ENCODE measurements at regions not wholly inside any gene's neighbourhood (a gene's known extent, or its start where the extent isn't known, plus 50 kb on each side); places are given as distances from the start of the nearest gene placed in this dataset.

DNA sequence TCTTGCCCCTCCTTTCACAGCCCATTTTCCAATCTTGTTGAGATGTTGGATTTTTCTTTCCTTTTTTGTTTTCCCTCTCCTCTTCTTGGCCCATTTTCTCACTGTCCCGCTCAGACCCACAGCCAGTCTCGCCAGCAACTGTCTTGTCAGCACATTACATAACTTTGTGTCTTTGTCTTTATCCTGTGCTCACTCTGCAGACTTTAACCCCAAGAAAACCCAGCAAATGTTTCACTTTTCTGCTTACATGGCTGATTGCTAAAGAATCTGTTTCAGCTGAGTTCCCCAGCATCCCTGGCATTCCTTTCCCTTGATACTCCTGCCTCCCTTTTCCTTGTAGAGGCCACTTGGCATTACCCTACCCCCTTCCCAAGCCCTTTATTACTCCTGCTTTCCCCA lies 74.6 kb downstream of the ZNF648 start:
- RAD21 ChIA-PET (ENCODE audit: low non-redundant PET in 1 of 2, low total read pairs in 2 of 2, uncharacterized antibody in 2 of 2, unreplicated experiment in 2 of 2) = no interaction called here
- no peak for ATAC-seq

More for the DNA sequence above, 74.6 kb downstream of the ZNF648 start:
- Histone ChIP-seq H3K36me3 (ENCODE audit: control insufficient read depth in 1 of 2, insufficient read depth in 2 of 2, low read length in 2 of 2) (no peaks in the 10 kb centered on the region), H3K79me2 (ENCODE audit: insufficient read depth, low read length) (no peaks in the 10 kb centered on the region), H3K4me2 (ENCODE audit: low read length) (no peak overlapping the region), H4K20me1 (ENCODE audit: insufficient read depth) (no peaks in the 10 kb centered on the region), H3K9ac (ENCODE audit: low read length) (no peak overlapping the region), H3K27ac (ENCODE audit: low read depth, low read length) (no peak overlapping the region), H3K4me1 (ENCODE audit: control insufficient read depth in 1 of 2, insufficient read depth in 2 of 2, low read length in 2 of 2) (no peaks in the 10 kb centered on the region), H3K27me3 (ENCODE audit: insufficient read depth, low read length) (peaks cover 59% of the 10 kb centered on the region), H3K9me2 (ENCODE audit: insufficient read depth) (no peaks in the 10 kb centered on the region), H3K9me3 (ENCODE audit: control insufficient read depth in 1 of 2, insufficient read depth in 1 of 2, low read depth in 1 of 2, low read length in 2 of 2) (no peaks in the 10 kb centered on the region), H2AFZ (ENCODE audit: low read depth, low read length, poor library complexity, severe bottlenecking) (no peak overlapping the region), H3K4me3 (replicated peaks in 1 of 2; ENCODE audit: low read depth in 1 of 2, low read length in 2 of 2) (no peak overlapping the region)
- no TSS peak for BruUV-seq (replicated peaks)
- TF ChIP-seq TCF7L2 (IDR thresholded peaks at IDR 0.05; ENCODE audit: borderline replicate concordance, extremely low read depth, insufficient read depth, insufficient read length) (no peak), SP1 (IDR thresholded peaks at IDR 0.05; ENCODE audit: low read depth) (no peak), SRF (IDR thresholded peaks at IDR 0.05; ENCODE audit: low read depth) (no peak), YY1 (IDR thresholded peaks at IDR 0.05; ENCODE audit: extremely low read depth, insufficient replicate concordance, low read depth, low read length) (no peak), EGR1 (IDR thresholded peaks at IDR 0.05; ENCODE audit: low read depth) (no peak), CBX3 (IDR thresholded peaks at IDR 0.05; ENCODE audit: low read depth) (no peak), ELF1 (IDR thresholded peaks at IDR 0.05; ENCODE audit: borderline replicate concordance, low read depth) (no peak), JUND (IDR thresholded peaks at IDR 0.05) (no peak), EZH2phosphoT487 (IDR thresholded peaks at IDR 0.05; ENCODE audit: borderline replicate concordance) (no peak), POLR2A (IDR thresholded peaks at IDR 0.05; ENCODE audit: borderline replicate concordance, extremely low read depth, insufficient read depth, insufficient read length) (no peak), ZNF274 (IDR thresholded peaks at IDR 0.05; ENCODE audit: low read depth, low read length) (no peak), SIN3A (IDR thresholded peaks at IDR 0.05; ENCODE audit: low read depth) (no peak)
- TF ChIP-seq, protein P1, sequence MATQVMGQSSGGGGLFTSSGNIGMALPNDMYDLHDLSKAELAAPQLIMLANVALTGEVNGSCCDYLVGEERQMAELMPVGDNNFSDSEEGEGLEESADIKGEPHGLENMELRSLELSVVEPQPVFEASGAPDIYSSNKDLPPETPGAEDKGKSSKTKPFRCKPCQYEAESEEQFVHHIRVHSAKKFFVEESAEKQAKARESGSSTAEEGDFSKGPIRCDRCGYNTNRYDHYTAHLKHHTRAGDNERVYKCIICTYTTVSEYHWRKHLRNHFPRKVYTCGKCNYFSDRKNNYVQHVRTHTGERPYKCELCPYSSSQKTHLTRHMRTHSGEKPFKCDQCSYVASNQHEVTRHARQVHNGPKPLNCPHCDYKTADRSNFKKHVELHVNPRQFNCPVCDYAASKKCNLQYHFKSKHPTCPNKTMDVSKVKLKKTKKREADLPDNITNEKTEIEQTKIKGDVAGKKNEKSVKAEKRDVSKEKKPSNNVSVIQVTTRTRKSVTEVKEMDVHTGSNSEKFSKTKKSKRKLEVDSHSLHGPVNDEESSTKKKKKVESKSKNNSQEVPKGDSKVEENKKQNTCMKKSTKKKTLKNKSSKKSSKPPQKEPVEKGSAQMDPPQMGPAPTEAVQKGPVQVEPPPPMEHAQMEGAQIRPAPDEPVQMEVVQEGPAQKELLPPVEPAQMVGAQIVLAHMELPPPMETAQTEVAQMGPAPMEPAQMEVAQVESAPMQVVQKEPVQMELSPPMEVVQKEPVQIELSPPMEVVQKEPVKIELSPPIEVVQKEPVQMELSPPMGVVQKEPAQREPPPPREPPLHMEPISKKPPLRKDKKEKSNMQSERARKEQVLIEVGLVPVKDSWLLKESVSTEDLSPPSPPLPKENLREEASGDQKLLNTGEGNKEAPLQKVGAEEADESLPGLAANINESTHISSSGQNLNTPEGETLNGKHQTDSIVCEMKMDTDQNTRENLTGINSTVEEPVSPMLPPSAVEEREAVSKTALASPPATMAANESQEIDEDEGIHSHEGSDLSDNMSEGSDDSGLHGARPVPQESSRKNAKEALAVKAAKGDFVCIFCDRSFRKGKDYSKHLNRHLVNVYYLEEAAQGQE (IDR thresholded peaks at IDR 0.05; ENCODE audit: low read depth) = no peak
- TF ChIP-seq, protein P2, sequence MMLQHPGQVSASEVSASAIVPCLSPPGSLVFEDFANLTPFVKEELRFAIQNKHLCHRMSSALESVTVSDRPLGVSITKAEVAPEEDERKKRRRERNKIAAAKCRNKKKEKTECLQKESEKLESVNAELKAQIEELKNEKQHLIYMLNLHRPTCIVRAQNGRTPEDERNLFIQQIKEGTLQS (IDR thresholded peaks at IDR 0.05) = no peak
- TF ChIP-seq, protein P3, sequence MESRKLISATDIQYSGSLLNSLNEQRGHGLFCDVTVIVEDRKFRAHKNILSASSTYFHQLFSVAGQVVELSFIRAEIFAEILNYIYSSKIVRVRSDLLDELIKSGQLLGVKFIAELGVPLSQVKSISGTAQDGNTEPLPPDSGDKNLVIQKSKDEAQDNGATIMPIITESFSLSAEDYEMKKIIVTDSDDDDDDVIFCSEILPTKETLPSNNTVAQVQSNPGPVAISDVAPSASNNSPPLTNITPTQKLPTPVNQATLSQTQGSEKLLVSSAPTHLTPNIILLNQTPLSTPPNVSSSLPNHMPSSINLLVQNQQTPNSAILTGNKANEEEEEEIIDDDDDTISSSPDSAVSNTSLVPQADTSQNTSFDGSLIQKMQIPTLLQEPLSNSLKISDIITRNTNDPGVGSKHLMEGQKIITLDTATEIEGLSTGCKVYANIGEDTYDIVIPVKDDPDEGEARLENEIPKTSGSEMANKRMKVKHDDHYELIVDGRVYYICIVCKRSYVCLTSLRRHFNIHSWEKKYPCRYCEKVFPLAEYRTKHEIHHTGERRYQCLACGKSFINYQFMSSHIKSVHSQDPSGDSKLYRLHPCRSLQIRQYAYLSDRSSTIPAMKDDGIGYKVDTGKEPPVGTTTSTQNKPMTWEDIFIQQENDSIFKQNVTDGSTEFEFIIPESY (IDR thresholded peaks at IDR 0.05; ENCODE audit: extremely low read depth, insufficient replicate concordance, low read length) = no peak
- TF ChIP-seq, protein P4, sequence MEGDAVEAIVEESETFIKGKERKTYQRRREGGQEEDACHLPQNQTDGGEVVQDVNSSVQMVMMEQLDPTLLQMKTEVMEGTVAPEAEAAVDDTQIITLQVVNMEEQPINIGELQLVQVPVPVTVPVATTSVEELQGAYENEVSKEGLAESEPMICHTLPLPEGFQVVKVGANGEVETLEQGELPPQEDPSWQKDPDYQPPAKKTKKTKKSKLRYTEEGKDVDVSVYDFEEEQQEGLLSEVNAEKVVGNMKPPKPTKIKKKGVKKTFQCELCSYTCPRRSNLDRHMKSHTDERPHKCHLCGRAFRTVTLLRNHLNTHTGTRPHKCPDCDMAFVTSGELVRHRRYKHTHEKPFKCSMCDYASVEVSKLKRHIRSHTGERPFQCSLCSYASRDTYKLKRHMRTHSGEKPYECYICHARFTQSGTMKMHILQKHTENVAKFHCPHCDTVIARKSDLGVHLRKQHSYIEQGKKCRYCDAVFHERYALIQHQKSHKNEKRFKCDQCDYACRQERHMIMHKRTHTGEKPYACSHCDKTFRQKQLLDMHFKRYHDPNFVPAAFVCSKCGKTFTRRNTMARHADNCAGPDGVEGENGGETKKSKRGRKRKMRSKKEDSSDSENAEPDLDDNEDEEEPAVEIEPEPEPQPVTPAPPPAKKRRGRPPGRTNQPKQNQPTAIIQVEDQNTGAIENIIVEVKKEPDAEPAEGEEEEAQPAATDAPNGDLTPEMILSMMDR (IDR thresholded peaks at IDR 0.05 in 2 of 3, conservative IDR thresholded peaks at IDR 0.05 in 1 of 3; ENCODE audit: borderline replicate concordance in 1 of 3, insufficient read depth in 1 of 3, low read depth in 2 of 3, low read length in 2 of 3) = no peak
- CTCF ChIA-PET = no interaction called here
- POLR2A ChIA-PET = no interaction called here
- DNase-seq (ENCODE audit: low read depth, low spot score) = no peak
- intact Hi-C loops (cut with micrococcal nuclease) = no loop called here
